Smooth muscle cell (in vitro differentiated cells): ENCODE measurements at regions not wholly inside any gene's neighbourhood (a gene's known extent, or its start where the extent isn't known, plus 50 kb on each side); places are given as distances from the start of the nearest gene placed in this dataset.

Experiments
- DNase-seq: peaks from one replicate; lab custom pipeline; 2025; ENCODE audit not compliant: unreplicated experiment; lab: John Stamatoyannopoulos, UW
- H2AFZ ChIP-seq: fragments of 200-600 bp; sonication (generic); 2 replicates; pipeline ENCODE4 v1.6.0; 2016; ENCODE audit warnings: antibody characterized with exemption, low read depth, mild to moderate bottlenecking
- H3F3A ChIP-seq: fragments of 200-600 bp; sonication (generic); 2 replicates; pipeline ENCODE4 v1.6.0; 2017; ENCODE audit warnings: antibody characterized with exemption, low read depth
- H3K27ac ChIP-seq: fragments of 200-600 bp; sonication (generic); 2 replicates; pipeline ENCODE4 v1.5.1; 2016; ENCODE audit warnings: low read depth, mild to moderate bottlenecking
- H3K27me3 ChIP-seq: fragments of 200-600 bp; sonication (generic); 2 replicates; pipeline ENCODE4 v1.6.1; 2016; ENCODE audit warnings: low read depth, mild to moderate bottlenecking
- H3K36me3 ChIP-seq: fragments of 200-600 bp; sonication (generic); 2 replicates; pipeline ENCODE4 v1.5.1; 2016; ENCODE audit warnings: low read depth
- H3K4me1 ChIP-seq: fragments of 200-600 bp; sonication (generic); 2 replicates; pipeline ENCODE4 v1.5.1; 2016; ENCODE audit warnings: low read depth
- H3K4me2 ChIP-seq: fragments of 200-600 bp; sonication (generic); 2 replicates; pipeline ENCODE4 v1.6.0; 2016; ENCODE audit warnings: mild to moderate bottlenecking
- H3K4me3 ChIP-seq: fragments of 200-600 bp; sonication (generic); 2 replicates; pipeline ENCODE4 v1.5.1; 2016; ENCODE audit warnings: mild to moderate bottlenecking
- H3K79me2 ChIP-seq: fragments of 200-600 bp; sonication (generic); 2 replicates; pipeline ENCODE4 v1.6.0; 2016; ENCODE audit warnings: low read depth, mild to moderate bottlenecking
- H3K9ac ChIP-seq: fragments of 200-600 bp; sonication (generic); 2 replicates; pipeline ENCODE4 v1.6.0; 2016; ENCODE audit warnings: low read depth
- H3K9me3 ChIP-seq: fragments of 200-600 bp; sonication (generic); replicated peaks from 2 replicates; pipeline ENCODE4 v1.5.1; 2016; ENCODE audit warnings: low read depth
- H4K20me1 ChIP-seq: fragments of 200-600 bp; sonication (generic); 2 replicates; pipeline ENCODE4 v1.6.0; 2016; ENCODE audit warnings: low read depth
- CTCF ChIP-seq: fragments of 200-600 bp; sonication (generic); IDR thresholded peaks from 2 replicates; pipeline ENCODE4 v1.5.1; 2017; ENCODE audit warnings: borderline replicate concordance, mild to moderate bottlenecking, antibody characterized with exemption; ENCODE audit not compliant: insufficient read depth, poor library complexity, severe bottlenecking
- WGBS: methylation state at CpG from one replicate; pipeline ENCODE4 v1.1.7; 2016; ENCODE audit warnings: low lambda C conversion rate; 5-methylcytosine and 5-hydroxymethylcytosine counted together

- no peak overlapping the region for H3K4me3 ChIP-seq
- H3K79me2 ChIP-seq, result no peaks in the 10 kb centered on the region
- TF ChIP-seq CTCF, result no peak
- no peaks in the 10 kb centered on the region for H3K9me3 ChIP-seq
- no peak overlapping the region for H3K4me2 ChIP-seq
- no peak overlapping the region for H2AFZ ChIP-seq
- no peaks in the 10 kb centered on the region for H3K36me3 ChIP-seq
- no peak overlapping the region for H3K27ac ChIP-seq
- no peaks in the 10 kb centered on the region for H4K20me1 ChIP-seq
- 39% methylated on average over 7 of the region's 7 CpGs for WGBS
- H3F3A ChIP-seq, result no peaks in the 10 kb centered on the region
- no peak for DNase-seq
- no peaks in the 10 kb centered on the region for H3K27me3 ChIP-seq
- no peaks in the 10 kb centered on the region for H3K4me1 ChIP-seq
- no peak overlapping the region for H3K9ac ChIP-seq
Measured at GRCh38 chr5:8060953-8061429, 192.0 kb downstream of the MTRR start.

- no peak for TF ChIP-seq CTCF
- Histone ChIP-seq H3F3A (no peaks in the 10 kb centered on the region), H3K79me2 (no peaks in the 10 kb centered on the region), H3K27ac (no peak overlapping the region), H3K4me1 (no peaks in the 10 kb centered on the region), H3K9ac (no peak overlapping the region), H3K27me3 (no peaks in the 10 kb centered on the region), H4K20me1 (no peaks in the 10 kb centered on the region), H3K4me3 (no peak overlapping the region), H2AFZ (no peak overlapping the region), H3K4me2 (no peak overlapping the region), H3K36me3 (no peaks in the 10 kb centered on the region), H3K9me3 (no peaks in the 10 kb centered on the region)
- DNase-seq, result no peak
- 96% methylated on average over 5 of the region's 5 CpGs for WGBS
Measured at GRCh38 chr5:8062521-8062920, 193.6 kb downstream of the MTRR start.

DNA sequence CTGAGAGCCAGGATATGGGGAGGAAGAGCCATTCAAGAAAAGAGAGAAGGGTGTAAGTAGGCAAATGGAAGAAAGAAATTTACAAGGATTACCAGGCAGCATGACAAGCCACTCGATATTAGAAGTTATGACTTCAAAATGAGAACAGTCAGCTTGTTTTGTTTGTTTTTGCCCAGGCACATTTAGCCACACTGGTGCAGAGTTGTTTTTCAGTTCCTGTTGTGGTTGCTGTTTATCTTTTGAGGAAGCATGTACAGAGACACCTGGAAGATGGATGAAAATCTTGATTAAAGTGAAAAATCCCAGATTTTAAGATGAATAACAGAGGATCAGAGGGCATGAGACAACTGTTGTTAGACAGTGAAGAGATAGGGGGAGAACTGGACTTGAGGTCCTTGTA is 199.1 kb downstream of the MTRR start:
- 86% methylated on average over 1 of the region's 1 CpG for WGBS

More for the DNA sequence above, 199.1 kb downstream of the MTRR start:
- Histone ChIP-seq H3K4me3 (no peak overlapping the region), H3K27me3 (no peaks in the 10 kb centered on the region), H3K4me1 (no peaks in the 10 kb centered on the region), H3K36me3 (no peaks in the 10 kb centered on the region), H3K4me2 (no peak overlapping the region), H2AFZ (no peak overlapping the region), H3K9ac (no peak overlapping the region), H3K79me2 (no peaks in the 10 kb centered on the region), H3F3A (no peaks in the 10 kb centered on the region), H3K9me3 (no peaks in the 10 kb centered on the region), H4K20me1 (no peaks in the 10 kb centered on the region), H3K27ac (no peak overlapping the region)
- no peak for TF ChIP-seq CTCF
- no peak for DNase-seq
